ENCODE measurements at regions not wholly inside any gene's neighbourhood (a gene's known extent, or its start where the extent isn't known, plus 50 kb on each side); places are given as distances from the start of the nearest gene placed in this dataset.

DNA sequence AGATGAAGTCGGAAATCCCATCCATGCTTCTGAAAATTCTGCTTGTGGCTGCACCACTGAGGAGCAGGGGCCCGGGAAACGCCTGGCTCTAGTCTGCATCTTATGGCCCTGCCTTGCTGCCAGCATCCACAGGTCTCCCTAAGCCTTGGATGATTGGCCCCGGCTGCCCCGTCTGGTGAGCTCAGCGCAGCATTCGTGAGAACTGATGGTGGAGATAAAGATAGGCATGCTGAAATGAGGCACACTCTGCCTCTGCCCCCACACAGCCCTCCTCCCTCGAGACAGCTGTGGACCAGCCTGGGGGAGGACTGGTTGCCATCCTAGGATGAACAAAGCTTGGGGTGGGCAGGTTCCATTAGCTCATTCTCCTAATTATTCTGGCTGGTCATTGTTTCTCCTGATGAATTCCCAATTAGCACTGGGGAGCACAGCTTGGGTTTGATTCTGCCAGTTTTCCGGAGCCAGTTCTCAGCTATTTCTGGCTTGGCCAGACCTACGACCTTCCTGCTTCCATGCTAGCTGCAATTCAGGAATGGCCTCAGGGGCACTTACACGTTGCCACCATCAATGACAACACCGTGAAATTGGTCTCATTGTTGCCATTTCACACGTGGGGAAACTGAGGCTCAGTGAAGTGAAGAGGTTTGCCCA is 62.8 kb upstream of the CPEB4 start (continued):
- no peak for TF ChIP-seq CHD7 (IDR thresholded peaks at IDR 0.05; ENCODE audit: insufficient replicate concordance, low read length)
- no peak for TF ChIP-seq SP2 (IDR thresholded peaks at IDR 0.05; ENCODE audit: low read length)
- no peak for TF ChIP-seq RAD21 (IDR thresholded peaks at IDR 0.05 in 1 of 2, conservative IDR thresholded peaks at IDR 0.05 in 1 of 2; ENCODE audit: low read depth in 2 of 2, low read length in 2 of 2)
- no peak for TF ChIP-seq YY1 (IDR thresholded peaks at IDR 0.05; ENCODE audit: low read depth, low read length)
